Transverse colon (tissue), 3 donors: ENCODE measurements at regions not wholly inside any gene's neighbourhood (a gene's known extent, or its start where the extent isn't known, plus 50 kb on each side); places are given as distances from the start of the nearest gene placed in this dataset.

ENCODE experiments used
- EP300 ChIP-seq: sonication (generic); formaldehyde crosslinking; IDR thresholded peaks from one replicate; pipeline ENCODE4 v1.6.1; 2017; ENCODE audit warnings: antibody characterized with exemption, low read depth
- TF ChIP-seq, protein P1 (sequence below), 5 experiments: fragments of 200-600 bp in 3 of 5; fragments of 450-650 bp in 2 of 5; sonication (generic) in 3 of 5; IDR thresholded peaks; 1 replicate in 2 of 5; 2 replicates in 3 of 5; pipeline ENCODE4 v1.5.1; 2016 to 2017; ENCODE audit warnings: antibody characterized with exemption in 5 of 5, inconsistent platforms in 3 of 5, mild to moderate bottlenecking in 2 of 5, moderate library complexity in 1 of 5

DNA sequence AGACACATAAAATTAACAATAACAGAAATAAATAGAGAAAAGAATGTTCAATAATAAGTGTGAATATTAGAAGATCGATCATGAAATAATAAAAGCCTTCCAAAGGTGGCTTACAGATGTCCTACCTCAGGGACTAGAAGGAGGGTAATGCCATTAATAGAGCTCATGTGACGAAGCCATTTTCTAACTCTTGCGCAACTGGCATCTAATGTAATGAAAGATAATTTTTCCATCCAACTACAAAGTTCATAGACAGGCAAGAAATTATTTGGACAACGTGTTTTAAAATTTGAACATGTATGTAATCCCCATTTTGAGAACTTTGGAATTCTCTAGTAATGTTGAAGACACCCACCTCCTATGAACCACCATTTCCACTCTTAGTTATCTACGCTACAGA, 1394.3 kb upstream of the LRRTM3 start:
- TF ChIP-seq, protein P1, sequence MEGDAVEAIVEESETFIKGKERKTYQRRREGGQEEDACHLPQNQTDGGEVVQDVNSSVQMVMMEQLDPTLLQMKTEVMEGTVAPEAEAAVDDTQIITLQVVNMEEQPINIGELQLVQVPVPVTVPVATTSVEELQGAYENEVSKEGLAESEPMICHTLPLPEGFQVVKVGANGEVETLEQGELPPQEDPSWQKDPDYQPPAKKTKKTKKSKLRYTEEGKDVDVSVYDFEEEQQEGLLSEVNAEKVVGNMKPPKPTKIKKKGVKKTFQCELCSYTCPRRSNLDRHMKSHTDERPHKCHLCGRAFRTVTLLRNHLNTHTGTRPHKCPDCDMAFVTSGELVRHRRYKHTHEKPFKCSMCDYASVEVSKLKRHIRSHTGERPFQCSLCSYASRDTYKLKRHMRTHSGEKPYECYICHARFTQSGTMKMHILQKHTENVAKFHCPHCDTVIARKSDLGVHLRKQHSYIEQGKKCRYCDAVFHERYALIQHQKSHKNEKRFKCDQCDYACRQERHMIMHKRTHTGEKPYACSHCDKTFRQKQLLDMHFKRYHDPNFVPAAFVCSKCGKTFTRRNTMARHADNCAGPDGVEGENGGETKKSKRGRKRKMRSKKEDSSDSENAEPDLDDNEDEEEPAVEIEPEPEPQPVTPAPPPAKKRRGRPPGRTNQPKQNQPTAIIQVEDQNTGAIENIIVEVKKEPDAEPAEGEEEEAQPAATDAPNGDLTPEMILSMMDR (IDR thresholded peaks at IDR 0.05) = no peak
- no peak for TF ChIP-seq EP300
